Left forelimb (tissue), 1 donor: ENCODE measurements at regions not wholly inside any gene's neighbourhood (a gene's known extent, or its start where the extent isn't known, plus 50 kb on each side); places are given as distances from the start of the nearest gene placed in this dataset.
"Not testable (repeated sequence)": the region's sequence is repeated elsewhere in the genome, so short reads cannot be mapped to it uniquely, and the experiment has no call there.

ENCODE experiments used
- DNase-seq: peaks from one replicate; pipeline ENCODE4 v3.0.0-alpha.2; 2018; ENCODE audit warnings: low spot score

GRCh38 chr3:20726786-20727185 is 540.8 kb upstream of the SGO1 start:
- no peak for DNase-seq

- DNase-seq: no peak
Observed at GRCh38 chr3:20724241-20724640, 538.2 kb upstream of the SGO1 start.

- DNase-seq: not testable (repeated sequence)
Observed at GRCh38 chr3:20716425-20716824, 530.4 kb upstream of the SGO1 start.

GRCh38 chr3:20701641-20702040 is 515.6 kb upstream of the SGO1 start:
- no peak for DNase-seq

GRCh38 chr3:20700714-20701113 is 514.7 kb upstream of the SGO1 start:
- DNase-seq: no peak

GRCh38 chr3:20698896-20699295 is 512.9 kb upstream of the SGO1 start:
- no peak for DNase-seq

GRCh38 chr3:20696388-20697150 is 510.6 kb upstream of the SGO1 start:
- no peak for DNase-seq

GRCh38 chr3:20692675-20693074 is 506.7 kb upstream of the SGO1 start:
- no peak for DNase-seq

GRCh38 chr3:20683910-20684309 is 497.9 kb upstream of the SGO1 start:
- DNase-seq: no peak

- no peak for DNase-seq
Observed at GRCh38 chr3:20682573-20682972, 496.6 kb upstream of the SGO1 start.

GRCh38 chr3:20680990-20681628 is 495.1 kb upstream of the SGO1 start:
- no peak for DNase-seq

GRCh38 chr3:20673866-20674265 is 487.9 kb upstream of the SGO1 start:
- DNase-seq: no peak

- no peak for DNase-seq
Observed at GRCh38 chr3:20669675-20670074, 483.7 kb upstream of the SGO1 start.

GRCh38 chr3:20669184-20669583 is 483.2 kb upstream of the SGO1 start:
- DNase-seq: no peak

- no peak for DNase-seq
Observed at GRCh38 chr3:20668411-20668810, 482.4 kb upstream of the SGO1 start.

GRCh38 chr3:20666091-20666490 is 480.1 kb upstream of the SGO1 start:
- no peak for DNase-seq

- no peak for DNase-seq
Observed at GRCh38 chr3:20658491-20658890, 472.5 kb upstream of the SGO1 start.

- no peak for DNase-seq
Observed at GRCh38 chr3:20657560-20657959, 471.6 kb upstream of the SGO1 start.

- no peak for DNase-seq
Observed at GRCh38 chr3:20652231-20652986, 466.4 kb upstream of the SGO1 start.

- no peak for DNase-seq
Observed at GRCh38 chr3:20648921-20649381, 462.9 kb upstream of the SGO1 start.

GRCh38 chr3:20648294-20648693 is 462.3 kb upstream of the SGO1 start:
- DNase-seq: no peak

GRCh38 chr3:20646425-20646824 is 460.4 kb upstream of the SGO1 start:
- no peak for DNase-seq

- DNase-seq: no peak
Observed at GRCh38 chr3:20645340-20645739, 459.3 kb upstream of the SGO1 start.
